Smooth muscle cell (in vitro differentiated cells): ENCODE measurements at regions not wholly inside any gene's neighbourhood (a gene's known extent, or its start where the extent isn't known, plus 50 kb on each side); places are given as distances from the start of the nearest gene placed in this dataset.

Source experiments
- DNase-seq: peaks from one replicate; lab custom pipeline; 2025; ENCODE audit not compliant: unreplicated experiment; lab: John Stamatoyannopoulos, UW
- H2AFZ ChIP-seq: fragments of 200-600 bp; sonication (generic); 2 replicates; pipeline ENCODE4 v1.6.0; 2016; ENCODE audit warnings: antibody characterized with exemption, low read depth, mild to moderate bottlenecking
- H3F3A ChIP-seq: fragments of 200-600 bp; sonication (generic); 2 replicates; pipeline ENCODE4 v1.6.0; 2017; ENCODE audit warnings: antibody characterized with exemption, low read depth
- H3K27ac ChIP-seq: fragments of 200-600 bp; sonication (generic); 2 replicates; pipeline ENCODE4 v1.5.1; 2016; ENCODE audit warnings: low read depth, mild to moderate bottlenecking
- H3K27me3 ChIP-seq: fragments of 200-600 bp; sonication (generic); 2 replicates; pipeline ENCODE4 v1.6.1; 2016; ENCODE audit warnings: low read depth, mild to moderate bottlenecking
- H3K36me3 ChIP-seq: fragments of 200-600 bp; sonication (generic); 2 replicates; pipeline ENCODE4 v1.5.1; 2016; ENCODE audit warnings: low read depth
- H3K4me1 ChIP-seq: fragments of 200-600 bp; sonication (generic); 2 replicates; pipeline ENCODE4 v1.5.1; 2016; ENCODE audit warnings: low read depth
- H3K4me2 ChIP-seq: fragments of 200-600 bp; sonication (generic); 2 replicates; pipeline ENCODE4 v1.6.0; 2016; ENCODE audit warnings: mild to moderate bottlenecking
- H3K4me3 ChIP-seq: fragments of 200-600 bp; sonication (generic); 2 replicates; pipeline ENCODE4 v1.5.1; 2016; ENCODE audit warnings: mild to moderate bottlenecking
- H3K79me2 ChIP-seq: fragments of 200-600 bp; sonication (generic); 2 replicates; pipeline ENCODE4 v1.6.0; 2016; ENCODE audit warnings: low read depth, mild to moderate bottlenecking
- H3K9ac ChIP-seq: fragments of 200-600 bp; sonication (generic); 2 replicates; pipeline ENCODE4 v1.6.0; 2016; ENCODE audit warnings: low read depth
- H3K9me3 ChIP-seq: fragments of 200-600 bp; sonication (generic); replicated peaks from 2 replicates; pipeline ENCODE4 v1.5.1; 2016; ENCODE audit warnings: low read depth
- H4K20me1 ChIP-seq: fragments of 200-600 bp; sonication (generic); 2 replicates; pipeline ENCODE4 v1.6.0; 2016; ENCODE audit warnings: low read depth
- CTCF ChIP-seq: fragments of 200-600 bp; sonication (generic); IDR thresholded peaks from 2 replicates; pipeline ENCODE4 v1.5.1; 2017; ENCODE audit warnings: borderline replicate concordance, mild to moderate bottlenecking, antibody characterized with exemption; ENCODE audit not compliant: insufficient read depth, poor library complexity, severe bottlenecking
- WGBS: methylation state at CpG from one replicate; pipeline ENCODE4 v1.1.7; 2016; ENCODE audit warnings: low lambda C conversion rate; 5-methylcytosine and 5-hydroxymethylcytosine counted together

DNA sequence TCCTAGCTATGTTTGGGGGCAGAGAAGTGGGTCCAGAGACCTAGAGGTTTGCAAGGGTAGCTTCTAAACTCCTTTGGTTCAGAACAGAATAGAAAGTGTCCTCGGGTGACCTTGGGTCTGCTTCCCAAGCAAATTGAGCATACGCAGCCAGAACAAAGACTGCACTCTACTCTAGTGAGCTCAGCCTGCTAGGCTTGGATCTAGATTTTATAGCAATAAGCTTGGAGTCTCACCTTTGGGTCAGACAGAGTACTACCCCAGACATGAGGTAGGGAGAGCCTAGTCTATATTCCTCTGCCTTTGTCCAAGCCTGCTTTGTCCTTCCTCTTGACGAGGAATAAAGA is 52.6 kb upstream of the ELF5 start:
- H3K4me1 ChIP-seq, result peaks cover 7% of the 10 kb centered on the region

DNA sequence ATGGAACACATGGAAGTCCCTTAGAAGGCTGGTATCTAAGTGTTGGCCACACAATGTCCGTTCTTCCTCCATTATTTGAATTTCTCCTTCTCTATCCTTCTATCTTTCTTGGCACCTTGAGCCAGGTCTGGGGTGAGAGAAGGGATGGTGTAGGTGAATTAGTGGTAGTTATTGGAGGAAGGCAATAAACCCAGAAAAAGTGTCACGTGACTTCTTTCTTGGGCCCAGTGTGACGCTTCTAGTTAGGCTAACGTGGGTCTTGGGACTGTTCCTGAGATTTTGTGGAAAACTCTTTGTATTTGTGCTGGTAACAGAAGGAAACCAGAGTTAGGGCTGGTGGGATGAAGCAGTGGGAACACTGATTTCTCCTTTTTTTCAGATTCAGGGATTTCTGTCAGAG is 53.1 kb upstream of the ELF5 start:
- TF ChIP-seq CTCF, result no peak
- no peak overlapping the region for H3K4me3 ChIP-seq
- H3K79me2 ChIP-seq, result no peaks in the 10 kb centered on the region
- no peak overlapping the region for H3K27ac ChIP-seq
- no peak overlapping the region for H2AFZ ChIP-seq
- H3K9me3 ChIP-seq, result no peaks in the 10 kb centered on the region
- H3K4me1 ChIP-seq, result peaks cover 7% of the 10 kb centered on the region
- H4K20me1 ChIP-seq, result no peaks in the 10 kb centered on the region
- H3K27me3 ChIP-seq, result no peaks in the 10 kb centered on the region
- DNase-seq, result no peak
- H3K36me3 ChIP-seq, result no peaks in the 10 kb centered on the region
- no peaks in the 10 kb centered on the region for H3F3A ChIP-seq
- H3K4me2 ChIP-seq, result no peak overlapping the region
- WGBS, result 91% methylated on average over 4 of the region's 4 CpGs
- H3K9ac ChIP-seq, result no peak overlapping the region

More for the DNA sequence above, 52.6 kb upstream of the ELF5 start:
- DNase-seq, result no peak
- H3K4me2 ChIP-seq, result no peak overlapping the region
- no peaks in the 10 kb centered on the region for H3F3A ChIP-seq
- H3K27me3 ChIP-seq, result no peaks in the 10 kb centered on the region
- H4K20me1 ChIP-seq, result no peaks in the 10 kb centered on the region
- H3K79me2 ChIP-seq, result no peaks in the 10 kb centered on the region
- no peak overlapping the region for H3K27ac ChIP-seq
- no peak overlapping the region for H3K9ac ChIP-seq
- no peak for TF ChIP-seq CTCF
- WGBS, result 91% methylated on average over 3 of the region's 3 CpGs
- no peak overlapping the region for H2AFZ ChIP-seq
- H3K36me3 ChIP-seq, result no peaks in the 10 kb centered on the region
- no peak overlapping the region for H3K4me3 ChIP-seq
- no peaks in the 10 kb centered on the region for H3K9me3 ChIP-seq

- peaks cover 7% of the 10 kb centered on the region for H3K4me1 ChIP-seq
- WGBS, result 71% methylated on average over 4 of the region's 4 CpGs
Measured at GRCh38 chr11:34567733-34568132, 53.2 kb upstream of the EHF start.

More at GRCh38 chr11:34567733-34568132, 53.2 kb upstream of the EHF start:
- H3K9me3 ChIP-seq, result no peaks in the 10 kb centered on the region
- no peak overlapping the region for H3K9ac ChIP-seq
- no peak overlapping the region for H2AFZ ChIP-seq
- DNase-seq, result no peak
- H3K4me3 ChIP-seq, result no peak overlapping the region
- H3K27me3 ChIP-seq, result no peaks in the 10 kb centered on the region
- TF ChIP-seq CTCF, result no peak
- no peaks in the 10 kb centered on the region for H3F3A ChIP-seq
- no peak overlapping the region for H3K4me2 ChIP-seq
- H3K27ac ChIP-seq, result no peak overlapping the region
- no peaks in the 10 kb centered on the region for H4K20me1 ChIP-seq
- no peaks in the 10 kb centered on the region for H3K36me3 ChIP-seq
- H3K79me2 ChIP-seq, result no peaks in the 10 kb centered on the region
